ENCODE measurements at regions not wholly inside any gene's neighbourhood (a gene's known extent, or its start where the extent isn't known, plus 50 kb on each side); places are given as distances from the start of the nearest gene placed in this dataset.

GRCh38 chr12:4214877-4215228, 58.7 kb upstream of the CCND2 start:
- Mint-ChIP-seq H3K27ac (peak overlapping the region; percentile 94), H3K4me1 (peaks cover 45% of the 10 kb centered on the region), H3K4me3 (peak overlapping the region; percentile 87), H3K9me3 (ENCODE audit: insufficient read depth) (no peaks in the 10 kb centered on the region), H3K27me3 (no peaks in the 10 kb centered on the region)
- ATAC-seq (ENCODE audit: low read depth) (peak; percentile 8), DNase-seq (no peak)
- H3K36me3 ChIP-seq (replicated peaks in 1 of 2; ENCODE audit: control extremely low read depth in 1 of 2, control insufficient read depth in 1 of 2, extremely low read depth in 1 of 2, insufficient read depth in 2 of 2, low read length in 1 of 2): no peaks in the 10 kb centered on the region
- no peaks in the 10 kb centered on the region for H4K20me1 ChIP-seq (ENCODE audit: control insufficient read depth, insufficient read depth, low read length, poor library complexity, severe bottlenecking)
- H3K27me3 ChIP-seq (replicated peaks in 1 of 4; ENCODE audit: control extremely low read depth in 1 of 4, control insufficient read depth in 3 of 4, insufficient read depth in 4 of 4, low read length in 3 of 4): no peaks in the 10 kb centered on the region
- peaks cover 32 to 41% of the 10 kb centered on the region in 2 donors for H3K4me1 ChIP-seq (ENCODE audit: control insufficient read depth in 2 of 2, insufficient read depth in 2 of 2, low read length in 2 of 2)
- H3K79me2 ChIP-seq (ENCODE audit: control insufficient read depth, insufficient read depth, low read length): no peaks in the 10 kb centered on the region
- H2AFZ ChIP-seq (ENCODE audit: insufficient read depth, low read depth, low read length, poor library complexity, severe bottlenecking): no peak overlapping the region
- ChIA-PET CTCF (interaction anchor here (0.8 to 3.6 kb wide), 13 partner anchors 9 to 108 kb away, joined by 3 to 22 read pairs (median 5); no protein-coding TSS in a partner anchor), POLR2A (interaction anchor here (0.7 to 1.9 kb wide), 6 partner anchors 13 to 72 kb away, joined by 3 to 10 read pairs (median 6); no protein-coding TSS in a partner anchor)
- intact Hi-C loops (cut with micrococcal nuclease): loop anchor here (1.0 to 2.0 kb wide), 7 partner anchors 9 to 97 kb away; no protein-coding TSS in a partner anchor
- peak overlapping the region; percentile 89 to 94 for H3K27ac ChIP-seq (ENCODE audit: low read length in 2 of 2)
- WGBS (ENCODE audit: insufficient coverage): 46% methylated on average over 6 of the region's 8 CpGs
- H3K9me3 ChIP-seq (ENCODE audit: control extremely low read depth in 1 of 3, control insufficient read depth in 2 of 3, insufficient read depth in 1 of 3, low read length in 2 of 3): no peaks in the 10 kb centered on the region
- TF ChIP-seq EZH2 (IDR thresholded peaks at IDR 0.05; ENCODE audit: borderline replicate concordance, insufficient read depth, low read depth, low read length, poor library complexity, severe bottlenecking) (no peak), CTCF (IDR thresholded peaks at IDR 0.05) (no peak)
- H3K9ac ChIP-seq (ENCODE audit: low read length): peak overlapping the region; percentile 49
- peak overlapping the region; percentile 70 for H3K4me2 ChIP-seq (replicated peaks; ENCODE audit: low read depth, low read length, poor library complexity, severe bottlenecking)
- peak overlapping the region; percentile 28 to 53 (median 34) for H3K4me3 ChIP-seq (ENCODE audit: control extremely low read depth in 1 of 5, extremely low read depth in 1 of 5, insufficient read depth in 1 of 5, low read depth in 2 of 5, low read length in 4 of 5)

- Histone ChIP-seq H2AFZ (ENCODE audit: insufficient read depth, low read depth, low read length, poor library complexity, severe bottlenecking) (no peak overlapping the region), H4K20me1 (ENCODE audit: control insufficient read depth, insufficient read depth, low read length, poor library complexity, severe bottlenecking) (no peaks in the 10 kb centered on the region), H3K79me2 (ENCODE audit: control insufficient read depth, insufficient read depth, low read length) (no peaks in the 10 kb centered on the region), H3K9me3 (ENCODE audit: control extremely low read depth in 1 of 3, control insufficient read depth in 2 of 3, insufficient read depth in 1 of 3, low read length in 2 of 3) (no peaks in the 10 kb centered on the region), H3K4me3 (ENCODE audit: control extremely low read depth in 1 of 5, extremely low read depth in 1 of 5, insufficient read depth in 1 of 5, low read depth in 2 of 5, low read length in 4 of 5) (no peak overlapping the region), H3K36me3 (replicated peaks in 1 of 2; ENCODE audit: control extremely low read depth in 1 of 2, control insufficient read depth in 1 of 2, extremely low read depth in 1 of 2, insufficient read depth in 2 of 2, low read length in 1 of 2) (no peaks in the 10 kb centered on the region), H3K27me3 (replicated peaks in 1 of 4; ENCODE audit: control extremely low read depth in 1 of 4, control insufficient read depth in 3 of 4, insufficient read depth in 4 of 4, low read length in 3 of 4) (no peaks in the 10 kb centered on the region), H3K27ac (ENCODE audit: low read length in 2 of 2) (no peak overlapping the region), H3K9ac (ENCODE audit: low read length) (no peak overlapping the region), H3K4me2 (replicated peaks; ENCODE audit: low read depth, low read length, poor library complexity, severe bottlenecking) (no peak overlapping the region), H3K4me1 (ENCODE audit: control insufficient read depth in 2 of 2, insufficient read depth in 2 of 2, low read length in 2 of 2) (peaks cover 32 to 41% of the 10 kb centered on the region in 2 donors)
- POLR2A ChIA-PET: no interaction called here
- intact Hi-C loops (cut with micrococcal nuclease): no loop called here
- 100% methylated on average over 3 of the region's 6 CpGs for WGBS (ENCODE audit: insufficient coverage)
- CTCF ChIA-PET: interaction anchor here (0.9 to 2.5 kb wide), 3 partner anchors 10 to 70 kb away, joined by 3 to 5 read pairs (median 3); no protein-coding TSS in a partner anchor
- DNase-seq (no peak), ATAC-seq (ENCODE audit: low read depth) (no peak)
- H3K4me1 Mint-ChIP-seq: peaks cover 45% of the 10 kb centered on the region
- no peak for TF ChIP-seq CTCF (IDR thresholded peaks at IDR 0.05)
- TF ChIP-seq EZH2 (IDR thresholded peaks at IDR 0.05; ENCODE audit: borderline replicate concordance, insufficient read depth, low read depth, low read length, poor library complexity, severe bottlenecking): no peak
- no peak overlapping the region for H3K27ac Mint-ChIP-seq
- H3K4me3 Mint-ChIP-seq: no peak overlapping the region
- H3K27me3 Mint-ChIP-seq: no peaks in the 10 kb centered on the region
- no peaks in the 10 kb centered on the region for H3K9me3 Mint-ChIP-seq (ENCODE audit: insufficient read depth)
Observed at GRCh38 chr12:4213471-4213870, 60.1 kb upstream of the CCND2 start.
